COR-L47 (cell line): ENCODE measurements at regions not wholly inside any gene's neighbourhood (a gene's known extent, or its start where the extent isn't known, plus 50 kb on each side); places are given as distances from the start of the nearest gene placed in this dataset.

Source experiments
- DNase-seq: peaks from one replicate; lab custom pipeline; 2025; lab: John Stamatoyannopoulos, UW

DNA sequence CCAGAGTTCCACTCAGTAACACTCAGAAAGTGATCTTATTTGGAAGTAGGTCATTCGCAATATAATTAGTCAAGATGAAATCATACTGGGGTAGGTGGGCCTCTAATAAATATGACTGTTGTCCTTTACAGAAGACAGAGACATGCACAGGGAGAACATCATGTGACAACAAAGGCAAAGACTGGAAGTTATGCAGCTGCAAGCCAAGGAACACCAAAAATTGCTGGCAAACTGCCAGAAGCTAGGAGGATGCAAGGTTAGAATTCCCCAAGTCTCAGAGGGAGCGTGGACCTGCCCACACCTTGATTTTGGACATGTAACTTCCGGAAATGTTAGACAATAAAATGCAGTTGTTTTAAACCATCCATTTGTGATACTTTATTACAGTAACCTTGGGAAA lies 471.5 kb upstream of the AGTR1 start:
- no peak for DNase-seq

DNA sequence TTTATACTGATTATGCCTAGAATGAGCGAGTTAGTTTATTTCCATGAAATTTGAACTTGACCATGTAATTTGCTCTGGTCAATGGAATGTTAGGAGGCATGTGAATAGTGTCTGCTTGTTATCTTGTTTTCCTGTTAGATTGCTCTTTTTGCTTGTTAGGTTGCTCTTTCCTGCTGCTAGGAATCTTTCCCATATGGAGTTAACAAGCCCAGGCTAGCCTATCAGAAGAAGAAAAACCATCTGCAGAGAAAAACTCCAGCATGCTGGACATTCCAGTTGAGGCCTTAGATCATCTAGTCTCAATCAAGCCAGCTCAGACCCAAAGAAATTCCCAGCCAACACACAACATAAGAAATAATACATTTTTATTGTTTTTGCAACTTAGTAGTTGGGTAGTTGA lies 470.2 kb upstream of the AGTR1 start:
- no peak for DNase-seq

GRCh38 chr3:148229107-148229506 lies 468.6 kb upstream of the AGTR1 start:
- no peak for DNase-seq

GRCh38 chr3:148230473-148230872 lies 467.2 kb upstream of the AGTR1 start:
- no peak for DNase-seq

- DNase-seq, result no peak
Measured at GRCh38 chr3:148232389-148232788, 465.3 kb upstream of the AGTR1 start.

DNA sequence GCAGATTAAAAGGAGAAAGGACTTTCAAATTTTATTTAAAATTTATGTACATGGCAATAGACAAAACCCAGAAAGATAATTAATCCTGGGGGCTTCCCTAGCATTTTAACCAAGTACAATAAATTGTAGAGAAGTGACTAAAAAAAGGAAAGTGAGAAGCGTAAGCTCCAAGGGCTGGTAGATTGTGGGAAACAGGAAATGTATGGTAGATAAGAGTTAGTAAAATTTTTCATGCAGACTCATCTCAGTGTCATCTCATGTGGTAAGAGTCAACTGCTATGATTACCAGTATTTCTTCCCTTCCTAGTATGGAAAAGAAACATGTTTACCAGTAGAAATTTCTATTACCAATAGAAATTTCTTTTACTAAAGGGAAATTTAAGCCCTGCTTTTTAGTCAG lies 464.3 kb upstream of the AGTR1 start:
- DNase-seq, result no peak

GRCh38 chr3:148234536-148234935 lies 463.2 kb upstream of the AGTR1 start:
- no peak for DNase-seq

- DNase-seq, result no peak
Measured at GRCh38 chr3:148235566-148235965, 462.1 kb upstream of the AGTR1 start.

DNA sequence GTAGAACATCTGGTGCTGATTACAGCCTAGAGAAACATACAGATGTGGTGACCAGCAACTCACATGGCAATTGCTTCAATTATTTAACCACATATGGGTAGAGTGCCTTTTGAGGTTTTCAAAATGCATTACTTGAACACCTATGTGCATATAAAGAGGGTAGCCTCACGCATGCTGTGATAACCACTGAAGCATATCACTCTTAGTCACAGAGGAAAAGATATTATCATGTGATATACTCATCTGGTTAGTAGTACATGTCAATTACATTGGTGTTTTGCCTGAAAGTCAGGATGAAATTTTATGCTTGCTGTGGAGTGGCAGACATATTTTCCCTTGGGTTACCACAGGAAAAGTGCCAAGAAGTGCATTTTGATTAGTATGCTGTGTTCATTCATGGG lies 459.3 kb upstream of the AGTR1 start:
- no peak for DNase-seq

GRCh38 chr3:148240351-148240750 lies 457.4 kb upstream of the AGTR1 start:
- DNase-seq, result no peak

DNA sequence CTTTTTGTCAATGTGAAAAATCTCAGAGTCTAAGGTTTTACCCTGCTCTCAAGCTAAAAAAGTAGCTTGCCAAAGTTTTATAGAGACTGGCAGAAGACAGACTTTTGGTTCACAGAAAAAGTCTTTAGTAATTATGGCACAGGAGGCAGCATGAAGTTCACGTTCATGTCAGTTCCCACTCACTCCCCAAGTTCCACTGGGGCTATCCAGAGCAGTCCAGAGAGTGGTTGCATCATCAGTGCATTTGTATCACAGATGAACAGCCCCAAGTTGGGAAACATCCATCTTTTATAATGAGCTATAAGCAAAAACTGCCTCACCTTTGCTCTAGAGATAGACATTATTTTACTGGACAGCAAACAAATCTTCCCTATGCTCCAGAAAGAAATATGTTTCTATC lies 454.1 kb upstream of the AGTR1 start:
- no peak for DNase-seq

- DNase-seq, result no peak
Measured at GRCh38 chr3:148246291-148246923, 451.3 kb upstream of the AGTR1 start.

DNA sequence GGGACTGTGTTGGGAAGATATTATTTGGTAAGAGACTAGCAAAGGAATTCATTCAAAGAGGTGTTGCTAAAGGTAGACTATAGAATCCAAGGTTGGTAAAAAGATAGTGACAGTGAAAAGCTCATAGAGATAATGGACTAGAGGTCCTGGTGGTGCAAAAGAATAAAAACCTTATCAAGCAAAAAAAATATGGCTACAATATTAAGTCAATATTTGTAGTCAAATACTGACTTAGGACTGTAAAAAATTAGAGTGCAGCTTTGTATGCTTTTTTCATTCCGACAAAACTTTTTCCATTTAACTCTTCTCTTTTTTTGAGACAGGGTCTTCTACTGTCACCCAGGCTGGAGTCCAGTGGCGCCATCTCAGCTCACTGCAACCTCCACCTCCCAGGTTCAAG lies 444.0 kb upstream of the AGTR1 start:
- DNase-seq, result no peak

GRCh38 chr3:148254402-148254801 lies 443.3 kb upstream of the AGTR1 start:
- DNase-seq, result no peak

DNA sequence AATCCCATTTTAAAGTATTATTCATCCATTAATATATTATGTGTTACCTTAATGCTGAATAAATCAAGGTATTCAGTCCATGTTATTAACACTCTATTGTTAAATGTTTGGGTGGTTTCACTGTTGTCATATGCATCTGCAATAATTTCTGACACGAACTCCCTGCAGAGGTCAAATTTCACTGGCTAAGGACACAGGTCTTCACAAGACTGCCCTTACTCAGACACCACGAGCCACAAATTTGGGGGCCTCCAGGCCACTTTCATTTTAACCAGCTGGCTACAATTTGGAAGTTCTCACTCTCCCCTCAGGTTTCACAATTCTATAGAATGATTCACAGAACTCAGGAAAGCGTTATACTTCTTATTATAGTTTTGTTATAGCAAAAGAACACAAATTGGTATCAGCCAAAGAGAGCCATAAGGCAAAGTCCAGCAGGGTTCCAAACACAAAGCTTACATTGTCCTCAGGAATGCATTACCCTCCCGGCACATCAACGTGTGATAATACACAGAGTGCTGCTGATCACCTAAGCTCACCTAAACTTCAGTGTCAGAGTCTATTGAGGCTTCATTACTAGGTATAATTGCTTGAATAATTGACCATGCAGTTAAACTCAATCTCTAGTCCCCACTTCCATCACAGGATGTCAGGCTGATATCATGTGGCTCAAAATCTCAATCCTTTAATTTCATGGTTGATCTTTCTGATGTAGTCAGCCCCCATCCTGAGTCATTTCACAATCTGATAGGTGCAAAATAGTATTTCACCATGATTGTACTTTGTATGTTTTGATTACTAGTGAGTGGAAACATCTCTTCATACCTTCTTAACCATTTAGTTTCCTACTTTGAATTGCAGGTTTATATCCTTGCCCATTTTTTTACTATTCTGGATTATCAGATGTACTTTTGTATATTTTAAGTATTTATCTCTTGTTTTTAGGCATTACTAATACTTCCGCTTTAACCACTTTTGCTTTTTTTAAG lies 441.4 kb upstream of the AGTR1 start:
- DNase-seq, result no peak

- no peak for DNase-seq
Measured at GRCh38 chr3:148262980-148263379, 434.7 kb upstream of the AGTR1 start.

DNA sequence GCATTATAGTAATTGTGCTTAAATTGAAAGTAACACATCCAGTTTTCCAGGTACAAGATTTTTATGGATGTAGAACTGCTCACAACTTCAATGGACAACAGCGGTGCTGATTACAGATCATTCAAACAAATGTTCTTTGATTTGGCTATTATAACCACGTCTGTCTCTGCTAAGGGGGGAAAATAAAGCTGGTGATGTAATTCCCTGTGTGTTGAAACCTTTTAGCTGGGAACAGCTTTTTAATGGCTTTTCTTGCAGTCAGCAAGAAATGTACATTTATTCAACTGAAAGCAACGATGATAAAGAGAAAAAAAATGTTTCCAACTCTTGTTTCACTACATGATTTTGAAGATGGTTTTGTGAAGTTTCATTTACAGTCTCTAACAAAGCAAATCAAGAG lies 431.9 kb upstream of the AGTR1 start:
- no peak for DNase-seq

GRCh38 chr3:148266341-148266740 lies 431.4 kb upstream of the AGTR1 start:
- no peak for DNase-seq

- no peak for DNase-seq
Measured at GRCh38 chr3:148269816-148270215, 427.9 kb upstream of the AGTR1 start.

DNA sequence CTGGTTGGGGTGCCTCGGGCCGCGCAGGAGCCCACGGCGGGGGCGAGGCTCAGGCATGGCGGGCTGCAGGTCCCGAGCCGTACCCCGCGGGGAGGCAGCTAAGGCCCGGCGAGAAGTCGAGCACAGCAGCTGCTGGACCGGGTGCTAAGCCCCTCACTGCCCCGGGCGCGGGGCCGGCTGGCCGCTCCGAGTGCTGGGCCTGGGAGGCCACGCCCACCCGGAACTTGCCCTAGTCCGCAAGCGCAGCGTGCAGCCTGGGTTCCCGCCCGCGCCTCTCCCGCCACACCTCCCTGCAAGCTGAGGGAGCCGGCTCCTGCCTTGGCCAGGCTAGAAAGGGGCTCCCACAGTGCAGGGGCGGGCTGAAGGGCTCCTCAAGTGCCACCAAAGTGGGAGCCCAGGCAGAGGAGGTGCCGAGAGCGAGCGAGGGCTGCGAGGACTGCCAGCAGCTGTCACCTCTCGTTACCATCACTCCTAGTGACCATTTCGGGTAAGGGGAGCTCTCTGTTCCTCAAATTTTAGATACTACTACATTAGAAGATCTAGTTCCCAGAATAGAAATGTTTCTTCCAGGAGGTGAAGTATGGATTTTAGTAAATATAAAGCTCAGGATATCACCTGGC lies 417.0 kb upstream of the AGTR1 start:
- no peak for DNase-seq

GRCh38 chr3:148289159-148289558 lies 408.5 kb upstream of the AGTR1 start:
- peak; percentile 84 for DNase-seq

GRCh38 chr3:148297013-148297412 lies 400.7 kb upstream of the AGTR1 start:
- no peak for DNase-seq

- DNase-seq, result no peak
Measured at GRCh38 chr3:148307443-148307843, 390.3 kb upstream of the AGTR1 start.
